HepG2 (cell line): ENCODE measurements at regions not wholly inside any gene's neighbourhood (a gene's known extent, or its start where the extent isn't known, plus 50 kb on each side); places are given as distances from the start of the nearest gene placed in this dataset.

Source experiments
- ATAC-seq: fragments of 200-7000 bp; cut with Tn5 transposase; 3 replicates; pipeline ENCODE4 v1.9.1; 2020; ENCODE audit warnings: mild to moderate bottlenecking, moderate library complexity
- BruUV-seq: library from RNA; stranded (reverse); fragments of 400-500 nt; replicated peaks from 2 replicates; lab custom pipeline; 2021; lab: Mats Ljungman, UMichigan
- CTCF ChIA-PET: fragments of 300-600 bp; formaldehyde crosslinking; extraction: SDS; loops from one replicate; lab custom pipeline; 2021; ENCODE audit warnings: low total read pairs, inconsistent platforms, low intra/inter-chr PET ratio; lab: Yijun Ruan, JAX
- POLR2A ChIA-PET: fragments of 350-600 bp; sonication (Branson Sonifier 250); formaldehyde crosslinking; loops from one replicate; lab custom pipeline; 2020; ENCODE audit warnings: antibody characterized with exemption, inconsistent platforms; lab: Yijun Ruan, JAX
- DNase-seq: peaks from one replicate; pipeline ENCODE4 v3.0.0-alpha.2; 2015; ENCODE audit warnings: low spot score
- FAIRE-seq: peaks from 3 replicates; lab custom pipeline; 2011; peaks lifted over from hg19 to GRCh38; lab: Jason Lieb, UNC
- H2AFZ ChIP-seq: one replicate; pipeline ENCODE4 v1.6.1; 2011; ENCODE audit warnings: low read length, inconsistent platforms
- H3K27ac ChIP-seq: fragments of 300-600 bp; 3 replicates; pipeline ENCODE4 v1.8.0; 2011; ENCODE audit warnings: mixed run types, mild to moderate bottlenecking, mixed read lengths, low read length, inconsistent platforms; ENCODE audit not compliant: insufficient read depth; ENCODE audit errors: extremely low read length
- H3K27me3 ChIP-seq, 2 experiments: fragments of 200-600 bp in 1 of 2; 2 replicates in 1 of 2; 3 replicates in 1 of 2; pipeline versions ENCODE4 v1.6.0 to v1.8.0; 2011; ENCODE audit warnings: low read length in 2 of 2, mild to moderate bottlenecking in 2 of 2, moderate library complexity in 2 of 2, inconsistent platforms in 1 of 2; ENCODE audit not compliant: insufficient read depth in 2 of 2, control insufficient read depth in 1 of 2
- H3K36me3 ChIP-seq, 2 experiments: fragments of 200-600 bp in 1 of 2; replicated peaks in 1 of 2; 2 replicates in 1 of 2; 3 replicates in 1 of 2; pipeline versions ENCODE4 v1.5.1 to v1.8.0; 2011; ENCODE audit warnings: low read length in 2 of 2, inconsistent platforms in 1 of 2; ENCODE audit not compliant: insufficient read depth in 2 of 2, control insufficient read depth in 1 of 2
- H3K4me1 ChIP-seq: 2 replicates; pipeline ENCODE4 v1.5.1; 2012; ENCODE audit warnings: low read length, inconsistent platforms; ENCODE audit not compliant: insufficient read depth
- H3K4me2 ChIP-seq: 2 replicates; pipeline ENCODE4 v1.6.0; 2011; ENCODE audit warnings: low read depth, low read length, inconsistent platforms
- H3K4me3 ChIP-seq, 3 experiments: fragments of 200-600 bp in 1 of 3; sonication (generic), shearing (Covaris generic) in 1 of 3; replicated peaks in 1 of 3; 2 replicates each; pipeline ENCODE4 v1.5.1; 2011 to 2016; ENCODE audit warnings: low read length in 3 of 3, inconsistent platforms in 2 of 3, low read depth in 2 of 3, mild to moderate bottlenecking in 2 of 3, control low read depth in 1 of 3, mixed read lengths in 1 of 3; ENCODE audit not compliant: insufficient read depth in 1 of 3
- H3K79me2 ChIP-seq: one replicate; pipeline ENCODE4 v1.6.1; 2011; ENCODE audit warnings: low read length, inconsistent platforms; ENCODE audit not compliant: insufficient read depth
- H3K9ac ChIP-seq: 2 replicates; pipeline ENCODE4 v1.6.0; 2011; ENCODE audit warnings: mild to moderate bottlenecking, low read depth, low read length, inconsistent platforms; ENCODE audit not compliant: insufficient read depth
- H3K9me3 ChIP-seq: 2 replicates; pipeline ENCODE4 v1.5.1; 2012; ENCODE audit warnings: mild to moderate bottlenecking, low read length
- H4K20me1 ChIP-seq: 2 replicates; pipeline ENCODE4 v1.6.0; 2011; ENCODE audit warnings: inconsistent platforms, mild to moderate bottlenecking, low read length, moderate library complexity; ENCODE audit not compliant: insufficient read depth
- ATF7-NPFF ChIP-seq: sonication (generic); formaldehyde crosslinking; IDR thresholded peaks from 2 replicates; pipeline ENCODE4 v1.8.1; 2023; ENCODE audit warnings: mild to moderate bottlenecking, low read depth, missing genetic modification reagents, moderate library complexity
- HOXA3 ChIP-seq: sonication (generic); formaldehyde crosslinking; IDR thresholded peaks from 2 replicates; pipeline ENCODE4 v1.5.0; 2020; ENCODE audit warnings: missing genetic modification reagents
- IRF2 ChIP-seq: IDR thresholded peaks from 2 replicates; pipeline ENCODE4 v1.6.1; 2018; ENCODE audit warnings: missing genetic modification reagents, missing compliant biosample characterization
- XRCC5 ChIP-seq: fragments of 200-400 bp; formaldehyde crosslinking; optimal IDR thresholded peaks from 2 replicates; pipeline ENCODE3; 2017; ENCODE audit warnings: mild to moderate bottlenecking, low read length
- ZNF326 ChIP-seq: sonication (generic); formaldehyde crosslinking; IDR thresholded peaks from 2 replicates; pipeline ENCODE4 v1.4.0; 2020; ENCODE audit warnings: missing genetic modification reagents, borderline replicate concordance
- ZNF782 ChIP-seq: sonication (generic); formaldehyde crosslinking; IDR thresholded peaks from 2 replicates; pipeline ENCODE4 v1.4.0; 2020; ENCODE audit warnings: missing genetic modification reagents, mild to moderate bottlenecking, borderline replicate concordance
- WGBS: methylation state at CpG from one replicate; pipeline ENCODE4 v1.1.6; 2017; ENCODE audit warnings: low lambda C conversion rate; 5-methylcytosine and 5-hydroxymethylcytosine counted together
- in situ Hi-C: cut with HindIII; loops from 2 replicates; pipeline ENCODE4 v1.10.0; 2017; ENCODE audit warnings: low pct_unique_long_range_greater_than_20kb; ENCODE audit not compliant: extremely low pct_ligation_motif_present
- intact Hi-C: fragments of 100-400 bp; cut with micrococcal nuclease; formaldehyde crosslinking; loops from one replicate; pipeline ENCODE4 v1.10.0; 2022; ENCODE audit not compliant: unreplicated experiment
- TF ChIP-seq, protein P1 (sequence below): sonication (generic); formaldehyde crosslinking; IDR thresholded peaks from 2 replicates; pipeline ENCODE4 v1.5.0; 2020; ENCODE audit warnings: missing genetic modification reagents
- TF ChIP-seq, protein P2 (sequence below): sonication (generic); formaldehyde crosslinking; IDR thresholded peaks from 2 replicates; pipeline ENCODE4 v1.4.0; 2020; ENCODE audit warnings: mild to moderate bottlenecking, missing genetic modification reagents, borderline replicate concordance
- TF ChIP-seq, protein P3 (sequence below): sonication (generic); formaldehyde crosslinking; IDR thresholded peaks from 2 replicates; pipeline ENCODE4 v1.8.0; 2022; ENCODE audit warnings: missing genetic modification reagents, mild to moderate bottlenecking, inconsistent platforms, borderline replicate concordance

DNA sequence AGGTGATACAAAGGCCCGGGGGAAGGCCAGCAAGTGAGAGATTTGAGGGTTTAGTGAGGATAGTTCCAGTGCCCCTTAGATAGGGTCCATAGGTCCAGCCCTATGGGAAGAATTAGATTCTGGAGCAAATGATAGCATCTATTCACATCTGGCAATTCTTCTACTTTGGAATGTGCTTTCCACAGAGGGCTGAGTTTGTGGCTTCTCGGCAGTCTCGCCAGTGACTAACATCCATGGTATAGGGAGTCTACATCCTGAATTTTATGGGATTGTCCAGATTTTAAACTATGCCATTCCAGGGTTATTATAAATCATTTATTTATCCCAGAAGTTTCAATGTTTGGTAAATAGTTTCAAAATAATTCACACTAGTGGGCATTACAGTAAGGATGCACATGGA, 207.3 kb upstream of the ADO start:
- Histone ChIP-seq H3K79me2 (no peaks in the 10 kb centered on the region), H3K4me3 (no peak overlapping the region), H2AFZ (no peak overlapping the region), H3K27me3 (no peaks in the 10 kb centered on the region), H3K4me1 (no peaks in the 10 kb centered on the region), H3K9me3 (no peaks in the 10 kb centered on the region), H3K9ac (no peak overlapping the region), H3K4me2 (no peak overlapping the region), H3K27ac (no peak overlapping the region), H4K20me1 (no peaks in the 10 kb centered on the region), H3K36me3 (no peaks in the 10 kb centered on the region)
- DNase-seq = no peak
- 0% methylated on average over 3 of the region's 3 CpGs for WGBS
- no peak for FAIRE-seq
- intact Hi-C loops = no loop called here
- ChIA-PET CTCF (interaction anchor here (0.6 kb wide), 1 partner anchor 560 kb away, joined by 3 read pairs; no protein-coding TSS in a partner anchor), POLR2A (no interaction called here)
- no peak for ATAC-seq
- in situ Hi-C loops = loop anchor here (5.0 to 25.0 kb wide), 2 partner anchors 490 to 560 kb away; no protein-coding TSS in a partner anchor
- BruUV-seq = no TSS peak
- TF ChIP-seq ZNF326 (CRISPR knock-in tag) = no peak
- no peak for TF ChIP-seq ZNF782 (CRISPR knock-in tag)
- no peak for TF ChIP-seq IRF2 (CRISPR knock-in tag)
- TF ChIP-seq, protein P1, sequence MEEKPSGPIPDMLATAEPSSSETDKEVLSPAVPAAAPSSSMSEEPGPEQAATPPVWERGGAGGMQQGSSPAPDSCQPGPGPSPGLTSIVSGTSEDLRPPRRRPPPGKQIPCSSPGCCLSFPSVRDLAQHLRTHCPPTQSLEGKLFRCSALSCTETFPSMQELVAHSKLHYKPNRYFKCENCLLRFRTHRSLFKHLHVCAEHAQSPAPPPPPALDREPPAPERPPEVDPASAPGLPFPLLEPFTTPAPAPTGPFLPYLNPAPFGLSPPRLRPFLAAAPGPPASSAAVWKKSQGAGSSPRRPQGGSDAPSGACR = no peak
- TF ChIP-seq HOXA3 (CRISPR knock-in tag) = no peak
- no peak for TF ChIP-seq XRCC5
- TF ChIP-seq, protein P2, sequence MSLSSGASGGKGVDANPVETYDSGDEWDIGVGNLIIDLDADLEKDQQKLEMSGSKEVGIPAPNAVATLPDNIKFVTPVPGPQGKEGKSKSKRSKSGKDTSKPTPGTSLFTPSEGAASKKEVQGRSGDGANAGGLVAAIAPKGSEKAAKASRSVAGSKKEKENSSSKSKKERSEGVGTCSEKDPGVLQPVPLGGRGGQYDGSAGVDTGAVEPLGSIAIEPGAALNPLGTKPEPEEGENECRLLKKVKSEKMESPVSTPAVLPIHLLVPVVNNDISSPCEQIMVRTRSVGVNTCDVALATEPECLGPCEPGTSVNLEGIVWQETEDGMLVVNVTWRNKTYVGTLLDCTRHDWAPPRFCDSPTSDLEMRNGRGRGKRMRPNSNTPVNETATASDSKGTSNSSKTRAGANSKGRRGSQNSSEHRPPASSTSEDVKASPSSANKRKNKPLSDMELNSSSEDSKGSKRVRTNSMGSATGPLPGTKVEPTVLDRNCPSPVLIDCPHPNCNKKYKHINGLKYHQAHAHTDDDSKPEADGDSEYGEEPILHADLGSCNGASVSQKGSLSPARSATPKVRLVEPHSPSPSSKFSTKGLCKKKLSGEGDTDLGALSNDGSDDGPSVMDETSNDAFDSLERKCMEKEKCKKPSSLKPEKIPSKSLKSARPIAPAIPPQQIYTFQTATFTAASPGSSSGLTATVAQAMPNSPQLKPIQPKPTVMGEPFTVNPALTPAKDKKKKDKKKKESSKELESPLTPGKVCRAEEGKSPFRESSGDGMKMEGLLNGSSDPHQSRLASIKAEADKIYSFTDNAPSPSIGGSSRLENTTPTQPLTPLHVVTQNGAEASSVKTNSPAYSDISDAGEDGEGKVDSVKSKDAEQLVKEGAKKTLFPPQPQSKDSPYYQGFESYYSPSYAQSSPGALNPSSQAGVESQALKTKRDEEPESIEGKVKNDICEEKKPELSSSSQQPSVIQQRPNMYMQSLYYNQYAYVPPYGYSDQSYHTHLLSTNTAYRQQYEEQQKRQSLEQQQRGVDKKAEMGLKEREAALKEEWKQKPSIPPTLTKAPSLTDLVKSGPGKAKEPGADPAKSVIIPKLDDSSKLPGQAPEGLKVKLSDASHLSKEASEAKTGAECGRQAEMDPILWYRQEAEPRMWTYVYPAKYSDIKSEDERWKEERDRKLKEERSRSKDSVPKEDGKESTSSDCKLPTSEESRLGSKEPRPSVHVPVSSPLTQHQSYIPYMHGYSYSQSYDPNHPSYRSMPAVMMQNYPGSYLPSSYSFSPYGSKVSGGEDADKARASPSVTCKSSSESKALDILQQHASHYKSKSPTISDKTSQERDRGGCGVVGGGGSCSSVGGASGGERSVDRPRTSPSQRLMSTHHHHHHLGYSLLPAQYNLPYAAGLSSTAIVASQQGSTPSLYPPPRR = no peak
- no peak for TF ChIP-seq ATF7-NPFF (CRISPR knock-in tag)
- TF ChIP-seq, protein P3, sequence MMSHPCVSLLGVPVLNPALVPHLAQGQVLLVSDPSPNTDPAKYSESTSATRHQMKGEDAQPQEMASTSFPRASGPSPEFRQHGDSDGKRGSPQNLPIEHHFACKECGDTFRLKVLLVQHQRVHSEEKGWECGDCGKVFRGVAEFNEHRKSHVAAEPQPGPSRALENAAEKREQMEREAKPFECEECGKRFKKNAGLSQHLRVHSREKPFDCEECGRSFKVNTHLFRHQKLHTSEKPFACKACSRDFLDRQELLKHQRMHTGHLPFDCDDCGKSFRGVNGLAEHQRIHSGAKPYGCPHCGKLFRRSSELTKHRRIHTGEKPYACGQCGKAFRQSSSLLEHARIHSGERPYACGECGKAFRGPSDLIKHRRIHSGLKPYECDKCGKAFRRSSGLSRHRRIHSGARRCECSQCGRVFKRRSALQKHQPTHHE (CRISPR knock-in tag) = no peak
